ENCODE measurements at regions not wholly inside any gene's neighbourhood (a gene's known extent, or its start where the extent isn't known, plus 50 kb on each side); places are given as distances from the start of the nearest gene placed in this dataset.
"Not testable (repeated sequence)": the region's sequence is repeated elsewhere in the genome, so short reads cannot be mapped to it uniquely, and the experiment has no call there.

DNA sequence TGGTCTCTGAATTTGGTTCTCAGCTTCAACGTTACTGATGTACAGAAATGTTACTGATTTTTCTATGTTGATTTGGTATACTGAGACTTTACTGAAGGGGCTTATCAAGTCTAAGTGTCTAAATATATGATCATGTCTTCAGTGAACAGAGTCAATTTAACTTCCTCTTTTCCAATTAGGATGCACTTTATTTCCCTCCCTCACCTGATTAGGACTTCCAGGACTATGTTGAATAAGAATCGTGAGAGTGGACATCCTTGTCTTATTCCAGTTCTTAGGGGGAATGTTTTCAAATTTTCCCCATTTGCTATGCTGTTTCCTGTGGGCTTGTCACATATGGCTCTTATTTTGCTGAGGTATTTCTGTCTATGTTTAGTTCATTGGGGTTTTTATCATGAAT lies 349.5 kb downstream of the PRR16 start:
- no peak for FAIRE-seq

DNA sequence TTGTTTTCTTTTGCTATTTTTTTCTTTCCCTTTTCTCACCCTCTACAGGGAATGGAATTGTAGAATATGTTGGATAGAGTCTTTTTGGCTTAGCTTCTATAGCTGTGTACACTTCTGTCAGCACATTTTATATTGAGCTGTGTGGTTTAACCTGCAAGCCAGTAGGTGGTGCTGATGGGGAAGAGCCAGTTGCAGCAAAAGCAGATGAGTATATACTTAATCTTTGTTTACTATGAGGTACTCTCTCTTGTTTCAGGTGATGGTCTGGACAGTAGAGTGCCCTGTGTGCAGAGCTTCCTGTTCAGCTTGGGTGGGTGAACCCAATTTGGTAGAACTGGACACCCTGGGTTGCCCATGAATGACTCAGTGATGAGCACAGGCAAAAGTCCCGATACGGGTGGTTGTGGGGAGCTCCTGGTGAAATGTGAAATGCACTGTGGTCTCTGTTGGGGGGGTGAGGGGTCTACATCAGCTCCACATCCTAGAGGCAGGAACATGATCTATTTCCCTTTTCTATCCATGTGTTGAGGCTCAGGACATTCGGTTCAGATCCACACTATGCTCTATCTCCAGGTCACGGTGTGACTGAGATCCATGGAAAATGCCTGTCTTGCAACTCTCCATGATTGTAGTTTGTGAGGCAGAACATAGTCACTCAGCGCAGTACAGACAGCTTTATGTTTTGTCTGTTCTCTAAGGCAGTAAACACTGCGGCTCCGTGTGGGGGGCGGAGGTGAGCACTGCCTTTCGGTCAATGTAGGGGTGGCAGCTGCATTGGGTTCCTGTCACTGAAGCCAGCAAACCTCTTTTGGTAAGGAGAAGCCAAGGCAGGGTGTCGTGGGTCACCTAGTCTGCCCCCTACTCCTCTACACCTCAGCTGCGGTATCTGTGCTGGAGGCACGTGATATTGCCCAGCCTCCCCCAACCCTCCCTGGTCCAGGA lies 353.2 kb downstream of the PRR16 start:
- FAIRE-seq (no peak), DNase-seq (ENCODE audit: low spot score) (no peak)

More for the DNA sequence above, 349.5 kb downstream of the PRR16 start:
- no peak for DNase-seq (ENCODE audit: low spot score)

DNA sequence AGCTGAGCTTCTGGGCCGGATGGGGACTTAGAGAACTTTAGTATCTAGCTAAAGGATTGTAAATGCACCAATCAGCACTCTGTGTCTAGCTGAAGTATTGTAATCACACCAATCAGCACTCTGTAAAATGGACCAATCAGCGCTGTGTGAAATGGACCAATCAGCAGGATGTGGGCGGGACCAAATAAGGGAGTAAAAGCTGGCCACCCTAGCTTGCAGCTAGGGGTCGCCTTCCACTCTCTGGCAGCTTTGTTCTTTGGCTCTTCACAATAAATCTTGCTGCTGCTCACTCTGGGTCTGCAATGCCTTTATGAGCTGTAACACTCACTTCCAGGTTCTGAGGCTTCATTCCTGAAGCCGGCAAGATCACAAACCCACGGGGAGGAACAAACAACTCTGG lies 354.0 kb downstream of the PRR16 start:
- FAIRE-seq: no peak

DNA sequence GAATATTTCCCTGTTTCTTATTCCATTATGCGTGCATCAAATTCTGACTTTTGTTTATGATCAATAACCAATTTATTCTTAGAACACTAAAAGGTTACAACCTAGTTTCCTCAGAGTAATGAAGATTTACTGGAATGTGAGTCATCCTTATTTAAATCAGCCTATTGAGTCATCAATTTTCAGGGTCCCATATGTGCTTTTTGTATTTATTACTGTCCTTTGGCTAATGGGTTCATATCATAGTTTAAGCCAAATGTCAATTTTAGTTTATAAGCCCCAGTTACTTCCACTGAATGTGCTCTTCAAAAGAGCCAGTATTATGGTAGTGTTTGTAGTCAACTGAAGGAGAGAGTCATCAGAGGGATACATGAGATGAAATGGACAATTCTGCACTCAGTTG lies 359.2 kb downstream of the PRR16 start:
- FAIRE-seq (no peak), DNase-seq (ENCODE audit: low spot score) (no peak)

More for the DNA sequence above, 354.0 kb downstream of the PRR16 start:
- no peak for DNase-seq (ENCODE audit: low spot score)

DNA sequence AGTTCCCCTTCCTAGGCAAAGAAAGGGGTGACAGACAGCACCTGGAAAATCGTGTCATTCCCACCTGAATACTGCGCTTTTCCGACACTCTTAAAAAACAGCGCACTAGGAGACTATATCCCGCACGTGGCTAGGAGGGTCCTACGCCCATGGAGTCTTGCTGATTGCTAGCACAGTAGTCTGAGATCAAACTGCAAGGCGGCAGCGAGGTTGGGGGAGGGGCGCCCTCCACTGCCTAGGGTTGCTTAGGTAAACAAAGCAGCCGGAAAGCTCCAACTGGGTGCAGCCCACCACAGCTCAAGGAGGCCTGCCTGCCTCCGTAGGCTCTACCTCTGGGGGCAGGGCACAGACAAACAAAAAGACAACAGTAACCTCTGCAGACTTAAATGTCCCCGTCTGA lies 367.5 kb downstream of the PRR16 start:
- not testable (repeated sequence) for DNase-seq (ENCODE audit: low spot score); FAIRE-seq

DNA sequence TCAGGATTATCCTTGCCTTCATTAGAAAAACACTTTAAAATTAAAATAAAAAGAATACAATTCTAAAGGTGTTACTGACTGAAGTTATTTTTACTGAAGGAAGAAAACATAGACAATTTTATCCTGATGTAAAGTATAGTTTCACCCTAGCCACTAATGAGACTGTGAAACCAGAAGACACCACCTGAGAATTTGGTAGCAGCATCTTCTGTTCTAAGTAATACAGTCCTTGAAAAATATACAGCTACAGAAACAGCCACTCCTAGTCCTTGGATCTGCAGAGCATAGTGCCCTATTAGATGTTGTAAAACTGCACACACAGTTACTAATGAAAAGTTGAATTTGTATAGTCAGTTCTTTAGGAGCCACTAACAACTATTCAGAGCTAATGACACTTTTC lies 377.7 kb downstream of the PRR16 start:
- FAIRE-seq: no peak
- DNase-seq (ENCODE audit: low spot score): no peak

DNA sequence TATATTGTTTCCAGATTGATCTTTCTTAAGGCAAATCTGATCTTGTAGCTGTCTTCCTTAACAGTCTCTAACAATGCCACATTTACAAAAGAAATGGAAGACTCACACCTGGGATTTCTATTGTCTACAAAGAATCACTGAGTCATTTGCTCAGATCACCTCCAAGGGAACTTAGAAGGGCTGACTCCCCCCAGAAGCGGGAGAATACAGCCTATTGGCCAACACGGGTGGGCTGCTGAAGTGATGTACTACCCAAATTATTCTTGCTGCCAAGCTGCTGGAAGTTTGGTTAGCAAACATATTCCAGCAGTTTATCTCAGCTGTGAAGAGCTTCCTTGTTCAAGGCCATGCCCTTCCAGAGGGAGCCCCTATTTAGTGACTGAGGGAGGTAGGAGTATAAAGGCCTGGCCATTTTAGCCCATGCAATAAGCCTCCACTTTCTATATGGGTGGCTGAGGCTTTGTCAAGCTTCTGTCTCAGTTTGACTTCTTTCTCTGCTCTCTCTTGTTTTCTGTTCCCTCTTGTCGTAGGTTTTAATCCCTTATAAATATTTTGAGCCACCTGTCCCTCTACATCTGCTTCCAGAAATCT lies 379.4 kb downstream of the PRR16 start:
- DNase-seq (ENCODE audit: low spot score) (no peak), FAIRE-seq (no peak)

DNA sequence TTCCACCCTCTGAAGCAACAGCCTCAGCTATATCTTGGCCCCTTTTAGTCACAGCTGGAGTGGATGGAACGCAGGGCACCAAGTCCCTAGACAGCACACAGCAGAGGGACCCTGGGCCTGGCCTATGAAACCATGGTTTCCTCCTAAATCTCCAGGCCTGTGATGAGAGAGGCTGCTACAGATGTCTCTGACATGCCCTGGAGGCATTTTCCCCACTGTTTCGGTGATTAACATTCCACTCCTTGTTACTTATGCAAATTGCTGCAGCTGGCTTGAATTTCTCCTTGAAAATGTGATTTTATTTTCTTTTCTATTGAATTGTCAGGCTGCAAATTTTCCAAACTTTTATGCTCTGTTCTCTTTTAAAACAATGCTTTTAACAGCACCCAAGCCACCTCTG lies 384.8 kb downstream of the PRR16 start:
- no peak for DNase-seq (ENCODE audit: low spot score)
- FAIRE-seq: no peak

DNA sequence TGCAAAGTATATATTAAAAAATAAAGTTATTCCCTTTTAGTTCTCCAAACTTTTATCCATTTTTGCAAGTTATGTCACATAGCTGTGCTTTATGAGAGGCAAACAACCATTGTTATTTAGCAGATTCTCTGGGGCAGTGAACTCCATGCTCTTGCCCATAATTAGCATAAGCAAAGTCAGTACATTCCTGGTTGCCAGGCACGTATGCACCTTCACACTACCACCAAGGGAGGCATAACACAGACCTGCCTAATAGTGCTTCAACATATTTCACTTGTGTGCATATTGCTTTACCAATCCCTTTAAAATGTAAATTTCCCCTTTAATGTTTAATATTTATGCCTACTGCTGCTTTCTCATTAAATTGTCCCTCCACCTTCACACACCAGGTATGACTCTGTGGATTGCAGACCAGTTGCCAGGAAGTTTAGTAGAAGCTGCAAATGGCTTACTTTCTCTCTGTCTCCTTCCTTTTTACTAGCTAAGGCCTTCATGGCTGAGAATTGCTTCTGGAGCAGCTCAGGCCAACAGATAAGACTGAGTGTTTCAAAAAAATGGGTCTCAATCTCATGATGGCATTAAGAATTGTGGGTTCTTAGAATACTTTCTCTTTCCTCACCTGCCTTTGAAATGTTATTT lies 388.2 kb downstream of the PRR16 start:
- FAIRE-seq: no peak
- no peak for DNase-seq (ENCODE audit: low spot score)

DNA sequence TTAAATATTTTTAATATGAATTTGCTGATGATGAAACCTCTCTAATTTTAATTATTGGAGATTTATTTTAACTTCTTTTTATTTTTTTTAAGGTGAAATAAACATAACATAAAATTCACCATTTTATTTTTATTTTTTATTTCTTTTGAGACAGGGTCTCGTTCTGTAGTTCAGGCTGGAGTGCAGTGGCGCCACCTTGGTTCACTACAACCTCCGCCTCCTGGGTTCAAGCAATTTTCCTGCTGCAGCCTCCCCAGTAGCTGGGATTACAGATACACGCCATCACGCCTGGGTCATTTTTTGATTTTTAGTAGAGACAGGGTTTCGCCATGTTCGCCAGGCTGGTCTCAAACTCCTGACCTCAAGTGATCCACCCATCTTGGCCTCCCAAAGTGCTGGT lies 402.9 kb downstream of the PRR16 start:
- FAIRE-seq: no peak
- no peak for DNase-seq (ENCODE audit: low spot score)

DNA sequence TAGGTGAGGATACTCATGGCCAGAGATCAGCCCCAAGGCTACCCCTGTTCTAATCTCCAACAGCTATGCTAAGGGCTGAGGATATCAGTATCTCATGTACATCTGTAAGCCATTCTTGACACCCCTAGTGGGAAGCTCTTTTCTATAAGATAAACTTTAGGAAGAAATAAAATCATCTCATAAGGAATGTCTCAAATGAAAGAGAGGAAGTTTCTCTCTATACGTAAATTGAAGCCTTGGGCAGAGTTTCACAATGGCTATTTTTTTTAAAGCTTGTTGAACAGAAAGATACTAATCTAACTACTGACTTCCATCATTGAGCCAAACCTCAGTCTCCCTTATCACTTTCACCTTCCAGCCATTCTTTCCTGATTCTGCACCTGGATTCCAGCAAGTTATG lies 405.7 kb downstream of the PRR16 start:
- DNase-seq (ENCODE audit: low spot score): no peak
- FAIRE-seq: no peak

DNA sequence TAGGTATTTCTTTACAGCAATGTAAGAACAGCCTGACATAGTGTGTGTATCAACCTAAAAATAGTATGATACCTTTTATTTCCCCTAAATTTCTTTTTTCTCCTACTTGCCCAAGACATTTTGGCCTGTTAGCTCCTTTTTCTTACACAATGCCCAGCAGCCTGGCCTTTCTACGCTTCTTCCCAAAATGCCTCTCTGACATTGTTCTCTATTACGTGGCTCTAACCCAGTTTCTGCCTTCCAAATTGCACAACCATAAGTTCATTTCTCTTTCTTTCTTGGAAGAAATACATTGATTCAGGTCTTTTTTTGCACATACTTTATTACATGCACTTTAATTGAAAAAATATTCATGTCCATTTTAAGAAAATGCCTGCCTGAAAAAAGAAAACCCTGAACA lies 408.2 kb downstream of the PRR16 start:
- FAIRE-seq: no peak
- DNase-seq (ENCODE audit: low spot score): no peak

DNA sequence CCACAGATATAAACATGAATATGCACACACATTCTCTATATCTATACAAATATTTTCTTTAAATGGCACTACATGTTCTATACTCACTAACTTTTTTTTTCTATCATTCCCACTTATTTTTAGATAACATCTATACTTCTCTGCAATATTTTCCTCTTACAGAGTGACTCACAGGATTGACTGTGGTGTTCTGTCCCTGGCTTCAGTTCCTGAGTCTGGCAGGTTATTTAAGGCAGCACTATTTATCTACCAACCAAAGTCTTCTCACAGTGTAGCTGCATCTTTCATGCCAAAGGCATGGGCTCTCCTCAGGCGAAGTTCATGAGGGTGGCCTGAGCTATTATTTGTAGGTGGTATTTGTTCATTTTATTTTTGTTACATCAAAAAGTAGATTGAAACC lies 409.0 kb downstream of the PRR16 start:
- DNase-seq (ENCODE audit: low spot score) (no peak), FAIRE-seq (no peak)

DNA sequence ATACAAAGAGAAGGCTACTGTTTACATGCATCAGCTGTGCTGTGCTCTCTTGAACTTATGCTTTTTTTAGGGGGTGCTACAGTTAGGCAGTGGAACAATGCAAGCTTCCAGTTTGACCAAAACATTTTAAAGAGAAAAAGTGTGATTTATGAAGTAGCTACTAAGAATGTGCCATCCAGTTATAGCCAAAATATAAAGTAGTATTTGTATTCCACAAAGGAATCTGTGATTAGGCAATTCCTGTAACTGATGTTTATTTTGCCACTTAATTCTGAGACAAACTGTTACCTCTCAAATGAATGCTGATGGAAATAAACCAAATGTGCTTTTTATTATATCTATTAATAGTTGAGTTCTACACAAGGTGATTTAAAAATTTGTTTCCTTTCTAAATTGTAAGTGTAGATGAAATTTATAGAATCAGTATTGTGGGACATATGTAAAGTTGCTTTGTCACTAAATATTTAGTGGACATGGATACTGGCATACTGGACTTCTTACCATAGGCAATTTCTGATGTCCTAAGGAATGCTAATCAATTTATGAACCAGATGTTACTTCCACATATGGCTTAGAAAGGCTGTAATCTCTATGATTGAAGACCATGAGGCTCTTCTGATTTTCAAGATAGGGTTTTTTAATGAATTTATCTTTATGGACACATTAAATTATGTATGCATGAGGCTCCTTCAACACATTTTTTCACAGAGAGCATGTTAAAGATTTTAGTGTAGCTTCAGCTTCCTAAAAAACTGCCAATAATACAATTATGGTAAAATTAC lies 410.2 kb downstream of the PRR16 start:
- FAIRE-seq (no peak), DNase-seq (ENCODE audit: low spot score) (no peak)

DNA sequence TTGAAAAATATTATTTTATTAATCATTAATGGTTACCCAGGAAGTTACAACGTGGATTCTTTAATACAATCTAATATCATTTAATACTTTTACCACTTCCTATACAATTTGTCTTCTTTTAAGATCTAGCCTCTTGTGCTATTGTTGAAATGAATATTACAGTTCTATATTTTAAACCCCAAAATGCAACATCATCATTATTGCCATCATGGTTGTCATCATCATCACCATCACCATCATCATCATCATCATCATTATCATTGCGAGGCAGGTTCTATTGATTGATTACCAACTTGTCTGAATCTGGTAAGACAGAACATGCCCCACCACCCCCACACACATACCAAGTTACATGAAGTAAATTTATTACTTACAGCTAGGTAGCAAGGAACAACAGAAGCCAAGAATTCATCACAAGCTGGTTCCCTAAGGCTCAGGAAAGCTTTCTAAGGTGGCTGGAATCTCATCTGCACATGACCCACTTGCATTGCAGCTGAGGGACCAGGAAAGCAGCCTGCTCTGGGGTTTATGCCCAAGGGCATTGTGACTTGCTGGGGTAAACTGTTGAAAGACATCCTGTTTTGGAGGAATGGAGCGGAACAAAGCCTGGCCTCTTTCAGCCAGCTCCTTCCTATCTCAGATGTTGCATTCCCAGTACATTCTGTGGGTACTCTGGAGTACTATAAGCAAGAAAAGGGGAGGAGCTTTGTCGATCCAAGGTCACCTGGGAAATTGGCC lies 418.1 kb downstream of the PRR16 start:
- DNase-seq (ENCODE audit: low spot score): no peak
- FAIRE-seq: no peak

DNA sequence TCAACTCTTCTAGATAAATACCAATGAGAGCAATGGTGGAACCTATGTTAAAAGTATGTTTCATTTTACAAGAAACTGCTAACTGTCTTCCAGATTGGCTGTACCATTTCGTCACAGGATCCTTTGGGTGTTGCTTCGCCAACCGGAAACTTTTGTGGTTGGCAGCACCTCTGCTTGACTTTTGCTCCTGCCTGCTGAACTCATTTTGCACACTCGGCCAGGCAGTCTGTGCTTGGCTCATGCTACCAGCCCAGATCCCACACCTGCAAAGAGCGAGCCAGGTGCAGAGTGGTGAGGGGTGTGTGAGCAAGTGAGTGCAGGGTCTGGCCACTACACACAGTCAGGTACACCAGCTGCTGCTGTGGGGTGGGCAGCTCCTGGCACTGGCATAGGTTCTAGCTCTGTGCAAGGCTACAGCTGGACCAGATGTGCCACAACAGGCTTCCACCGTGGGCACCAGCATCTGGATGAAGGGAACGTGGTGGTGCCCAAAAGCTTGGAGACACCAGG lies 422.3 kb downstream of the PRR16 start:
- FAIRE-seq (no peak), DNase-seq (ENCODE audit: low spot score) (no peak)

DNA sequence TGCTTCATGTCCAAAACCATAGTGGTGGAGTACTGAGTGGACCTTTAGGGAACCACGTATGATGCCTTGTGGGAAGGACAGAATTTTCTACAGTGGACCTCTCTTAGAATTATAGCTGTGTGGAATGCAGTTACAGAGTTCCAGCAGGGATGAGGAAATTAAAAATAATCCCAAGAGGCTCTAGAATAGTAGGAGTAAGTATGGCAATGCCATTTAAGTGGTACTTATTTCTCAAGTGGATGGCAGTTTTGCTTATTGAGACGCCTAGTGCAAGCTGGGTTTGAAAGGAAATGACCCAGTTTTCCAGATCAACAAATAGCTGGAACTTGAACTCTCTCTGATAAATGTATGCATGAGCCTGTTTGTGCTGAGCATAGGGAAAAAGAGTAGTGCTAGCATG lies 431.6 kb downstream of the PRR16 start:
- DNase-seq (ENCODE audit: low spot score) (no peak), FAIRE-seq (no peak)

DNA sequence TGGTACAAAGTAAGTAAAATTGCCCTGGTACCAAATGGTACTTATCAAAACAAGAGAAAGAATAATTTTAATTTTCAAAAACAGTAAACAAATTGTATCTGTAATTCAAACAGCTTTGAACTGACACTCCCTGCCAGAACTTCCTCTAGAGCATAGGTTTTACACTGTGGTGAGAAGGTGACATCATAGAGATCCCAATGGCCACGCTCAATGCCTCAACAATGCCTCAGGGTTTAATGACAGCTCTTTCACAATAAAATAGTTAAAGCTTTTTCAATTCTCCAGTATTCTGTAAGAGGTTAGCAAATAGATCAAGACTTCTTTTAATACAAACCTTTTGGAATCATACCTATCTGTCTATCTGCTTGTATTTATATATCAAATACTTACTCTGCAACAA lies 437.1 kb downstream of the PRR16 start:
- no peak for DNase-seq (ENCODE audit: low spot score)
- no peak for FAIRE-seq

DNA sequence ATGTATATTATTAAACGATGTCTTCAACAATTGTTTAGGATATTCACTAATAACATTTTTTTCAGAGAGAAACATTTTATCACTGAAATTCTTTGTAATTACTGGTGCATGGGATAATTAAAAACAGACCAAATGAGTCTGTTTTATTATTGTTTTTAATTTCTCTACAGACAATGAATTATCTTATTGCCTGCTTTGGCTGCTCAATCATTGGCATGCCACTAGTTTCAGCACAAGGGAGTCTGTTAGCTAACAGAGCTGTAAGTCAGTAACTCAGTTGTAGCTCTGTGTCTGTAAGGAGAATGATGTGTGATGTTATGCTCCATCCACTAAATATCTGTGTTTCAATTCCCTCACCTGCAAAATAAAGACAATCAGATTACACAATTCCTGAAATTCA lies 443.9 kb downstream of the PRR16 start:
- DNase-seq (ENCODE audit: low spot score) (no peak), FAIRE-seq (no peak)

DNA sequence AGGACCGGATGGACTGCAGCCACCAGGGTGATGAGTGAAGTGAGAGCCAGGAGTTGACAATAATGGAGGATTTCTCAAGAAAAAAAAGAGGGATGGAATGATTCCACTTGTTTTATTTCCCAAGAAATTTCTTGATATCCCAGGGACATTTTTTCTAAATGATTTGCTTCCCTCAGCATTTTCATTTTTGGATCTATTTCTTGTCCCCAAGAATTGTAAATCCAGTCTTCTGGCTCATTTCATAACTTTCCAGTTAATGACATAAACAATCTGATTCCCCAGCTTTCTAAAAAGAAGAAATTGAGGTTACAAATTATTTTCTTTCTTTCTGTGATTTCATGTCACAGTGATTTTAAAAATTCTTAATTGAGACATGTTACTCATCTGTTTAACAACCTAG lies 446.5 kb downstream of the PRR16 start:
- no peak for FAIRE-seq
- DNase-seq (ENCODE audit: low spot score): no peak

DNA sequence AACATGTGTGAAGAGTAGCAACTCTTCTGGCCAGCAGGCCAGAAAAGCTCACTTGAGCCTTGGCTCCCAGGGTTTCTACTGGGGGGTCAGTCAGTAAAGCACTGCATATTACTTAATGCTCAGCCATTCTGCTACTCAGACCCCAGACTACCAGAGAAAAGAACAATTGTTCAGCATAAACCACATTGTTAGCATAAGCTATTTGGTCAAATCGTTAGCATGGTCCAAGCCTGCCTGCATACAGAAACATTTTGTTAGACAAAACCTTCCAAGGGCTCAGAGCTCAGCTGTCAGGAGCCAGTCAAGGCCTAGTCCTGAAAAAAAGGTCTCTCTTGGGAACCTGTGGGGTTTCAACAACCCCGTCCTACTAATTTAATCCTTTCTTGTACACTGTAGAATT lies 449.3 kb downstream of the PRR16 start:
- no peak for FAIRE-seq
- DNase-seq (ENCODE audit: low spot score): no peak
